ENCODE measurements at regions not wholly inside any gene's neighbourhood (a gene's known extent, or its start where the extent isn't known, plus 50 kb on each side); places are given as distances from the start of the nearest gene placed in this dataset.

DNA sequence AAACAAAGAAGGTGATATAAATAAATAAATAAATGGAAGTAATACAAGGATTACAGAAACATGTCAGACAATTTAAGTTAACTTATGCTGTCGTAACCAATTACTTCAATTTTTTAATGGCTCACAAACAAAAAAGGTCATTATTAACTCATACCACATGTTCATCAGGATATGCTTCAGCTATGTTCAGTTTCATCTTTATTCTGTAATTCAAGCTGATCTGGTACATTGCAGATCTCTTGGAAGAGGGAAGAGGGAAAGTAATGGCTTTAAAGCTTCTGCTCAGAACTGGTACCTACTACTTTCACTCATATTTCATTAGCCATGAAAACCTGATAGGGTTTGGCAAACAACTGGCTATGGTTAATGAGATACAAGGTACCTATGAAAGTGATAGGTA, 67.6 kb upstream of the ERBB4 start:
- SMC1A ChIA-PET (ENCODE audit: uncharacterized antibody, unreplicated experiment): no interaction called here
- 42% methylated on average over 1 of the region's 1 CpG for WGBS (ENCODE audit: insufficient coverage, insufficient replicate concordance, low lambda C conversion rate, missing lambda C conversion rate)
- H3K27me3 ChIP-seq (replicated peaks in 1 of 2; ENCODE audit: control insufficient read depth in 2 of 2, insufficient read depth in 2 of 2, low read length in 1 of 2): no peaks in the 10 kb centered on the region
- H4K20me1 ChIP-seq (ENCODE audit: control insufficient read depth, insufficient read depth): no peaks in the 10 kb centered on the region
- H3K36me3 ChIP-seq (ENCODE audit: control insufficient read depth in 2 of 2, insufficient read depth in 2 of 2, low read length in 1 of 2): no peaks in the 10 kb centered on the region
- in situ Hi-C loops (cut with MboI): no loop called here
- TF ChIP-seq, protein P1, sequence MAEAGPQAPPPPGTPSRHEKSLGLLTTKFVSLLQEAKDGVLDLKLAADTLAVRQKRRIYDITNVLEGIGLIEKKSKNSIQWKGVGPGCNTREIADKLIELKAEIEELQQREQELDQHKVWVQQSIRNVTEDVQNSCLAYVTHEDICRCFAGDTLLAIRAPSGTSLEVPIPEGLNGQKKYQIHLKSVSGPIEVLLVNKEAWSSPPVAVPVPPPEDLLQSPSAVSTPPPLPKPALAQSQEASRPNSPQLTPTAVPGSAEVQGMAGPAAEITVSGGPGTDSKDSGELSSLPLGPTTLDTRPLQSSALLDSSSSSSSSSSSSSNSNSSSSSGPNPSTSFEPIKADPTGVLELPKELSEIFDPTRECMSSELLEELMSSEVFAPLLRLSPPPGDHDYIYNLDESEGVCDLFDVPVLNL (IDR thresholded peaks at IDR 0.05; ENCODE audit: low read depth, low read length): no peak
- TF ChIP-seq, protein P2, sequence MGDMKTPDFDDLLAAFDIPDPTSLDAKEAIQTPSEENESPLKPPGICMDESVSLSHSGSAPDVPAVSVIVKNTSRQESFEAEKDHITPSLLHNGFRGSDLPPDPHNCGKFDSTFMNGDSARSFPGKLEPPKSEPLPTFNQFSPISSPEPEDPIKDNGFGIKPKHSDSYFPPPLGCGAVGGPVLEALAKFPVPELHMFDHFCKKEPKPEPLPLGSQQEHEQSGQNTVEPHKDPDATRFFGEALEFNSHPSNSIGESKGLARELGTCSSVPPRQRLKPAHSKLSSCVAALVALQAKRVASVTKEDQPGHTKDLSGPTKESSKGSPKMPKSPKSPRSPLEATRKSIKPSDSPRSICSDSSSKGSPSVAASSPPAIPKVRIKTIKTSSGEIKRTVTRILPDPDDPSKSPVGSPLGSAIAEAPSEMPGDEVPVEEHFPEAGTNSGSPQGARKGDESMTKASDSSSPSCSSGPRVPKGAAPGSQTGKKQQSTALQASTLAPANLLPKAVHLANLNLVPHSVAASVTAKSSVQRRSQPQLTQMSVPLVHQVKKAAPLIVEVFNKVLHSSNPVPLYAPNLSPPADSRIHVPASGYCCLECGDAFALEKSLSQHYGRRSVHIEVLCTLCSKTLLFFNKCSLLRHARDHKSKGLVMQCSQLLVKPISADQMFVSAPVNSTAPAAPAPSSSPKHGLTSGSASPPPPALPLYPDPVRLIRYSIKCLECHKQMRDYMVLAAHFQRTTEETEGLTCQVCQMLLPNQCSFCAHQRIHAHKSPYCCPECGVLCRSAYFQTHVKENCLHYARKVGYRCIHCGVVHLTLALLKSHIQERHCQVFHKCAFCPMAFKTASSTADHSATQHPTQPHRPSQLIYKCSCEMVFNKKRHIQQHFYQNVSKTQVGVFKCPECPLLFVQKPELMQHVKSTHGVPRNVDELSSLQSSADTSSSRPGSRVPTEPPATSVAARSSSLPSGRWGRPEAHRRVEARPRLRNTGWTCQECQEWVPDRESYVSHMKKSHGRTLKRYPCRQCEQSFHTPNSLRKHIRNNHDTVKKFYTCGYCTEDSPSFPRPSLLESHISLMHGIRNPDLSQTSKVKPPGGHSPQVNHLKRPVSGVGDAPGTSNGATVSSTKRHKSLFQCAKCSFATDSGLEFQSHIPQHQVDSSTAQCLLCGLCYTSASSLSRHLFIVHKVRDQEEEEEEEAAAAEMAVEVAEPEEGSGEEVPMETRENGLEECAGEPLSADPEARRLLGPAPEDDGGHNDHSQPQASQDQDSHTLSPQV (IDR thresholded peaks at IDR 0.05): no peak
- TF ChIP-seq SUZ12 (IDR thresholded peaks at IDR 0.05; ENCODE audit: unreplicated experiment): no peak
- no peak for TF ChIP-seq MEF2A (IDR thresholded peaks at IDR 0.05; ENCODE audit: insufficient read depth, low read depth, low read length)
- TF ChIP-seq ZNF384 (IDR thresholded peaks at IDR 0.05; ENCODE audit: borderline replicate concordance, low read depth, low read length): no peak
- TF ChIP-seq, protein P3, sequence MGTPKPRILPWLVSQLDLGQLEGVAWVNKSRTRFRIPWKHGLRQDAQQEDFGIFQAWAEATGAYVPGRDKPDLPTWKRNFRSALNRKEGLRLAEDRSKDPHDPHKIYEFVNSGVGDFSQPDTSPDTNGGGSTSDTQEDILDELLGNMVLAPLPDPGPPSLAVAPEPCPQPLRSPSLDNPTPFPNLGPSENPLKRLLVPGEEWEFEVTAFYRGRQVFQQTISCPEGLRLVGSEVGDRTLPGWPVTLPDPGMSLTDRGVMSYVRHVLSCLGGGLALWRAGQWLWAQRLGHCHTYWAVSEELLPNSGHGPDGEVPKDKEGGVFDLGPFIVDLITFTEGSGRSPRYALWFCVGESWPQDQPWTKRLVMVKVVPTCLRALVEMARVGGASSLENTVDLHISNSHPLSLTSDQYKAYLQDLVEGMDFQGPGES (IDR thresholded peaks at IDR 0.05): no peak
- TF ChIP-seq FOS (IDR thresholded peaks at IDR 0.05; ENCODE audit: borderline replicate concordance, extremely low read depth, insufficient read length): no peak
- no peak for TF ChIP-seq CBX5 (IDR thresholded peaks at IDR 0.05; ENCODE audit: low read depth)
- no peak for TF ChIP-seq FOXM1 (IDR thresholded peaks at IDR 0.05; ENCODE audit: low read depth, low read length)
- TF ChIP-seq, protein P4, sequence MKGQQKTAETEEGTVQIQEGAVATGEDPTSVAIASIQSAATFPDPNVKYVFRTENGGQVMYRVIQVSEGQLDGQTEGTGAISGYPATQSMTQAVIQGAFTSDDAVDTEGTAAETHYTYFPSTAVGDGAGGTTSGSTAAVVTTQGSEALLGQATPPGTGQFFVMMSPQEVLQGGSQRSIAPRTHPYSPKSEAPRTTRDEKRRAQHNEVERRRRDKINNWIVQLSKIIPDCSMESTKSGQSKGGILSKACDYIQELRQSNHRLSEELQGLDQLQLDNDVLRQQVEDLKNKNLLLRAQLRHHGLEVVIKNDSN (IDR thresholded peaks at IDR 0.05; ENCODE audit: borderline replicate concordance, extremely low read length, insufficient read depth, low read depth, low read length): no peak
- no peak for TF ChIP-seq EED (IDR thresholded peaks at IDR 0.05; ENCODE audit: low read depth)
- no peak for TF ChIP-seq TCF12 (IDR thresholded peaks at IDR 0.05; ENCODE audit: low read depth, low read length)
- no peak for TF ChIP-seq BMI1 (IDR thresholded peaks at IDR 0.05; ENCODE audit: borderline replicate concordance)
- no peak for TF ChIP-seq HDAC6 (IDR thresholded peaks at IDR 0.05; ENCODE audit: unreplicated experiment)
- no peak for TF ChIP-seq NFXL1 (IDR thresholded peaks at IDR 0.05; ENCODE audit: borderline replicate concordance)
- H3K9ac ChIP-seq (ENCODE audit: control insufficient read depth, insufficient read depth, low read length): no peak overlapping the region
- no peak for ATAC-seq
- no peak overlapping the region for H3K4me3 ChIP-seq
- H3K4me2 ChIP-seq (ENCODE audit: control insufficient read depth, insufficient read depth): no peak overlapping the region
- no peaks in the 10 kb centered on the region for H3K79me2 ChIP-seq (ENCODE audit: control insufficient read depth, insufficient read depth, low read length)
- intact Hi-C loops (cut with micrococcal nuclease; ENCODE audit: unreplicated experiment): no loop called here
- DNase-seq (ENCODE audit: low read depth, low spot score): no peak
- no peak overlapping the region for H2AFZ ChIP-seq (ENCODE audit: control insufficient read depth, low read depth, low read length)
- no peaks in the 10 kb centered on the region for H3K4me1 ChIP-seq (ENCODE audit: control insufficient read depth, insufficient read depth, low read length)
- H3K9me3 ChIP-seq (replicated peaks; ENCODE audit: control insufficient read depth, insufficient read depth, low read length): no peaks in the 10 kb centered on the region
- CTCF ChIA-PET: no interaction called here
- RAD21 ChIA-PET (ENCODE audit: unreplicated experiment): no interaction called here
- H3K27ac ChIP-seq (ENCODE audit: control insufficient read depth, insufficient read depth): no peak overlapping the region
- BruUV-seq (replicated peaks): no TSS peak
- no peak for FAIRE-seq
- POLR2A ChIA-PET: no interaction called here

Measured in GM12878 (cell line).